NCI-H2171 treated with DMSO at 0.1 percent for 48 hours (cell line): ENCODE measurements at regions not wholly inside any gene's neighbourhood (a gene's known extent, or its start where the extent isn't known, plus 50 kb on each side); places are given as distances from the start of the nearest gene placed in this dataset.
A peak's percentile ranks its signal among the peaks of the same experiment; 100 is the strongest.

ENCODE experiments used
- DNase-seq: peaks from one replicate; lab custom pipeline; 2025; lab: John Stamatoyannopoulos, UW

DNA sequence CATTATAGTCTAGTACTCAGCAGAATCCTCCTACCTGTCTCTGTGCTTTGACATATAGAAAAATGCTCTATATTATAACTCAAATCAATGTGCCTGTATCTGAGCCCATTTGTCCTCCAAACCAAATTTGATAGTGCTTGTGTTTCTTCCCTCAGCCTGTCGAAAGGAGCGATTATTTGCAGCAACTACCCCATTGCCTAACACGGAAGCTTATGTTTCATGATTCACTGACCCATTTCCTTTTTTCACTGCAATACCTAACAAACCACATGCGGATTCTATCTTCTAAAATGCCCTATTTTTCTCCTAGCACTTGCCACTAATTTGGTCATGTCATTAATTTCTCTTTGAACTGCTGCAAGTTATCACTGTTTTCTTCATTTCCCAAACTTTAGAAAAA, 1220.6 kb upstream of the CADM2 start:
- no peak for DNase-seq

GRCh38 chr3:83740504-83740903, 1218.3 kb upstream of the CADM2 start:
- no peak for DNase-seq

DNA sequence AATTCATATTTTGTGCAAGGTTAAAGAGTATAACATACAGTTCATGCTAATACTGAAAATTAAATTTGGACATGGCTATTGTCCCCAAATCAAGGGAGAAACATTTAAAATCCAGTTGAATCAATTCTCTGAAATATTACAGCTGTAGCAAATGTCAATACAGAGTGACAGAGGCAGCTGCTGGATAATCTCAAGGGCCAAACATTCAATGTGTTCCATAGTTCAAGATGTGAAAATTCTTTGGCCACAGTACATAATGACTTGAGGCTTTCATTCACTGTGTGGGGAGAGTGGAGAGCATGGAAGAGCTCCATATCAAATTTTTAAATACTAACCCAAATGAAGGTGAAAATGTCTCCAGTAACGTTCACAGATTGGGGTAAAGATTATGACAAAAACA, 1192.8 kb upstream of the CADM2 start:
- DNase-seq: no peak

- DNase-seq: no peak
Measured at GRCh38 chr3:83769791-83770663, 1188.8 kb upstream of the CADM2 start.

- no peak for DNase-seq
Measured at GRCh38 chr3:83770664-83771402, 1188.0 kb upstream of the CADM2 start.

DNA sequence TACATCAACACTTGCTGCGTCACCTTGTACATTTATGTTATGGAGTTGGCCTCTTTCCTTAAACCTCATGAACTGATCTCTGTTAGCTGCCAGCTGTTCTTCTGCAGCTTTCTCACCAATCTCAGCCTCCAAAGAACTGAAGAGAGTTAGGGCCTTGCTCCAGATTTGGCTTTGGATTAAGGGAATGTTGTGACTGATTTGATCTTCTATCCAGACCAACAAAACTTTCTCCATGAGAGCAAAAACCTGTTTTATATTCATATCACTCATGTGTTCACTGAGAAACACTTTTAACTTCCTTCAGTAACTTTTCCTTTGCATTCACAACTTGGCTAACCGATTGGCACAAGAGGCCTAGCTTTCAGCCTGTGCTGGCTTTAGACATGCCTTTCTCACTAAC, 1156.0 kb upstream of the CADM2 start:
- DNase-seq: no peak

DNA sequence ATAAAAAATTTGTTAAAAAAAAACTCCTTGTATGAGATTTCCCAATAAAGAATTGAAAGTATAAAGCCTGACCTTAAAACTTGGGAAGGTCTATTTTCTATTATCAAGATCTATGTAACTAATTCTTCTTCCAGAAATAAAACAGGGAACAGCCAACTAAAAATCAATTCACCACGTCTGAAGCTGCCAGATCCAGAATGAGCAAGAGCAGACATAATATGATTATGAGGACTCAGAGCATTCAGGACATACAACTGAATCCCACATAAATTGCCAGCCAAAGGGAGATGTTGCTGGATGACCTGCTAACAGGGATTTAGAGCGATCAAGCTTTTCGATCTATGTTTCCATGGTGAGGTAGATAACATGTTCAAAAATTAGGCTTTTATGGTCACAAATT, 1151.3 kb upstream of the CADM2 start:
- DNase-seq: no peak

DNA sequence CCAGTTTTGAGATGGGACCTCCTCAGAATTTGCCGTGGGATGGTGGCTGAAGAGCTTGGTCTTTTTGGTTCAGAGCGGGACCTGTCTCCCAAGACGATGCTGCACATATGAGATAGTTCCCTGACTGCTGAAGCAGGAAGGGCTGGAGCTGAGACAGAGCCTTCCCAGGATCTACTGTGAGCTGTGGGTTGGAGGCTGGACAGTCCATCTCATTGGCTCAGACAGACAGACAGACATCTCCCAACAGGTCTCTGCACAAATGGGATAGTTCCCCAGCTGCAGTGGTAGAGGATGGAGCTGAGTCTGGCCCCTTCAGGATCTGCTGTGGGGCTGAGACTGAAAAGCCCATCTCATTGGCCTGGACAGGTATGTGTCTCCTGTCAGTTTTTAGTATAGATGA, 1145.6 kb upstream of the CADM2 start:
- DNase-seq: no peak

- no peak for DNase-seq
Measured at GRCh38 chr3:83816653-83817052, 1142.1 kb upstream of the CADM2 start.

DNA sequence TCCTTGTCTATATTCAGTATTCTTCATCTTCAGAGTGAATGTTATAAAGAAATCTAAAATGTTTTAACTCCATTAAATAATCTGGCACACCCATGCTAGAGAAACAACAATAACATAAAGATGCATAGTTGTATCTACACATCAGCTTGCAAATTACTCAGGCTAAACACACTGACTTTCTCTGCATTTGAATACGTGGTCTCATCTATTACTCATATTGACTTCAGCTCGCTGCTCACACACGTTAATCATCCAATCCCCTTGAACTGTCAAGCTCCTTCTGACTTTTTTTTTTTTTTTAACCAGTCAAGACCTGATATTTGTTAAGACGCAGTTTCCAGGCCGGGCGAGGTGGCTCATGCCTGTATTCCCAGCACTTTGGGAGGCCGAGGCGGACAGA, 1137.3 kb upstream of the CADM2 start:
- no peak for DNase-seq

- no peak for DNase-seq
Measured at GRCh38 chr3:83823095-83823494, 1135.7 kb upstream of the CADM2 start.

DNA sequence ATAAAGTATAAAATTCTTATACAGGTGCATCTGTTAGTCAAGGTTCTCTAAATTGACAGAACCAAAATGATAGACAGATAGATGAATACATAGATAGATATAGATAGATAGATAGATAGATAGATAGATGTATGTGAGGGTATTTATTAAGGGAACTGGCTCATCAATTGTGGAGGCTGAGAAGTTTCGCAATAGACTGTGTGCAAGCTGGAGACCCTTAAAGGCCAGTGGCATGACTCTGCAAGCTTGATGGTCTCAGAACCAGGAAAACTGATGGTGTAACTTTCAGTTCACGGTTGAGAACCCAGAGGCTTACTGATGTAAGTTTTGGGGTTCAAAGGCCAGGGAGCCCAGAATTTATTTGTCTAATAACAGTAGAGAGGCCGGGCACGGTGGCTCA, 1123.7 kb upstream of the CADM2 start:
- no peak for DNase-seq

GRCh38 chr3:83842511-83842910, 1116.3 kb upstream of the CADM2 start:
- no peak for DNase-seq

DNA sequence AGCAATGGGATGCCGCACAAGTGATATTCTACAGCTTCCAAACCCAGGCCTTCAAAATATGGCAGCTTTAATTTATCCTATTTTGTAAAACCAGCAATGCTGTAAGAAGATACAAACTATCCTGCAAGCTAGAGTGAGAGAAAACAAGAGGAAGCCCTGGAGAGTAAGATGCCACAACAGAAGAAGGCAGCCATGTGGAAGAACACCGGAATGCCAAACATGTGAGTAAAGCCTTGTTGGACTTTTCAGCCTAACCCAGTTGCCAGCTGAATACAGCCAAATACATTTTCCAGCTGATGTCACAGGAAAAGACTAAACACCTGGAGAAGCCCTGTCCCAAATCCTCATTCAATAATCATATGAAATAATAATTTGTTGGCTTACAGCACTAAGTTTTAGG, 1115.1 kb upstream of the CADM2 start:
- DNase-seq: no peak

DNA sequence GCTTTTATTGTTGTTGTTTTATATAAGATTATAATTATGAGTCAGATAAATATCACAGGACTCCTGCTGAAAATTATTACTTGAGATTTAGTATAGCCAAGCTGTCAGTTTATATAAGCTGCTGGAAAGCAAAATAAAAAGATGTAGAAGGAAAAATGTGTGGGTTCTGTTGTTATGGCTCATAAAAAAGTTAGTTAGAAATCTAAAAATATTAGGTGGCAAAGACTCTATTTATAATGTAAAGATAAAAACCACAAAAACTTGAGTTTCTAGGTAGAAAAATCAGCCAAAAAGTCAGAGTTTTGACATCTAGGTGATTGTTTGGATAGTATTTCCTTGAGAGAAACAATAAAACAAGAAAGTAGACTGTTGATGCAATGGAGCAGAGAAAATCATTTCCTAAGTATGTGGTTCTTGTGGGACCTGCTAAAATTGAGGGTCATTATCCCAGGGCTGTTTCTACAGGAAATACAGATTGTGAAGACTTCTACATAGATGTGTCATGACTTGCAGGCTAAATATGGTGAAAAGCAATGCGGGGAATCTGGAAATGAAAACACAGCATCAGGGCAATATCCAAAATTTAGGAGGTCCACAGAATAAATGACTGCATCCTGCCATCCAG, 1109.6 kb upstream of the CADM2 start:
- DNase-seq: no peak

DNA sequence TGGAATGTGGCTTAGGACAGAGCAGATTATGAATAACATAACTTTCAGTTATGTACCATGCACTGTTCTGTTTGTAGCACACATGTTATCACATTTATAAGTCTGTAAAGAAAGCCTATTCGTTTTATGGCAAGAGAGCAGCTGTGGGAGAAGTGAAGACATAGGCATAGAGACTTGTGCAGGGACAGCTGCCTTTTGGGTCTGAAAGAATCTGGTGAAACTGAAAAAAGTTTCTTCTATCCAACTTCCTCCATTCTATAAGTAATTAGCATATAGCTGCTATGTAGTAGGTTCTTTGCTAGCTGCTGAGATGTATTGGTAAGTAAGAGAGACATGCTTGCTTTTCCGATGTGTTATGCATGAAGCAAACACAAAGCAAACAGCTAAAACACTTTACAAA, 1095.4 kb upstream of the CADM2 start:
- DNase-seq: no peak

DNA sequence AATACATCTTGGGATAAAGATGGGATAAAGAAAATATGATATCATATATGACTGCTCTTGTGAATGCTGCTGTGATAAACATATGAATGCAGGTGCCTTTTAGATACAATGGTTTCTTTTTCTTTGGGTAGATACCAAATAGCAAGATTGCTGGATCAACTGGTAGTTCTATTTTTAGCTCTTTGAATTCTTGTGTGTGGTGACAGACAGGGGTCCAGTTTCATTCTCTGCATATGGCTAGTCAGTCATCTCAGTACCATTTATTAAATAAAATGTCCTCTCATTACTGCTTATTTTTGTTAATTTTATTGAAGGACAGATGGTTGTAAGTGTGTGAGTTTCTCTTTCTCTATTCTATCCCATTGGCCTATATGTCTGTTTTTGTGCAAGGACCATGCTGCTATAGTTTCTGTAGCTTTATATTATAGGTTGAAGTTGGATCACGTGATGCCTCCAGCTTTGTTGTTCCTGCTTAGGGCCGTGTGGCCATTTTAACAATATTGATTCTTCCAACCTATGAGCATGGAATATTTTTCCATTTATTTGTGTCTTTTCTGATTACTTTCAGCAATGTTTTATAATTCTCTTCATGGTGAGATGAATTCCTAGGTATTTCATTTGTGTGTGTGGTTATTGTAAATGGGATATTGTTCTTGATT, 1089.8 kb upstream of the CADM2 start:
- DNase-seq: no peak

DNA sequence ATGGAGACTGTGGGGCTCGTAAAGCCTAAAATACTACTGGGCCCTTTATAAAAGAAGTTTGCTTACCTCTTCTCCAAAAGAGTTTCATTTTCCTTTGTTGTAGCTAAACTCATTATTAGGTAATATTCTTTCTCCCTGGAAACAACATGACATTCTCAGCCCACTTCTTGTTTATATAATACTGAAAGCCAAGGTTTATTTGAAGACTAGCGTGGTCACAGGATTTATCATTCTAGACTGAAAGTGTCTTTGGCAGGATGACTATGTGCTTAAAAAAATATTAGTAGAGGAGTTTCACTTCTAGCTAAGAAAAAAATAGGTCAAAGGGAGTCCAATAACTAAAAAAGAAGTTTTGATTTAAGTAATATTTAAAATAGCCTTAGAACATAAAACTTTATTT, 1085.2 kb upstream of the CADM2 start:
- DNase-seq: no peak

GRCh38 chr3:83877910-83878309, 1080.9 kb upstream of the CADM2 start:
- peak; percentile 88 for DNase-seq

- DNase-seq: no peak
Measured at GRCh38 chr3:83882701-83883100, 1076.1 kb upstream of the CADM2 start.

DNA sequence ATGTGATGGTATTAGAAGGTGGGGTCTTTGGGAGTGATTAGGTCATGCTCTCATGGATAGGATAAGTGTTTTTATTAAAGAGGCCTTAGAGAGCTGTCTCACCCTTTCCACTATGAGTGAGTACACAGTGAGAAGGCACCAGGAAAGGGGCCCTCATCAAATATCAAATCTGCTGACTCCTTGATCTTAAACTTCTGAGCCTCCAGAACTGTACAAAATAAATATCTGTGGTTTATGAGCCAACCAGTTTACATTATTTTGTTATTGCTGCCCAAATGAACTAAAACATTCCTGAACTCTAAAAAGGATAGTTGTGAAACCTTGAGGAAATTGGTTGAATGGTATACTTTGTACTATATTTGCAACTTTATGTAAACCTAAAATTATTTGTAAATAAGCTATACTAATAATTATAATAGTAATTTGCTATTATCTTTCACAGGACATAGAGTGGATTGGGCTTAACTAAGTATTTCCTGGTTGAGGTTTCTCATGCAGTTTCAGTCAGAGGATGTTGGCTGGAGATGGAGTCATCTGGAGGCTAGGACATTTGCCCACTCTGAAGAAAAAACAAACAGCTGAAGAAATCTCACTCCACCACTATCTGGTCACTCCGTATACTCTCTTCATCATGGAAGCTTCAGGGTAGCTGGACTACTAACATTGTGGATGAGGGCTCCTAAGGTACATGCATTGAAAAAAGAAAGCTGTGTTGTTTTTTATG, 1068.6 kb upstream of the CADM2 start:
- DNase-seq: no peak

- no peak for DNase-seq
Measured at GRCh38 chr3:83890763-83891135, 1068.0 kb upstream of the CADM2 start.
